ENCODE measurements at regions not wholly inside any gene's neighbourhood (a gene's known extent, or its start where the extent isn't known, plus 50 kb on each side); places are given as distances from the start of the nearest gene placed in this dataset.

GRCh38 chr3:80263260-80263659 is 495.5 kb upstream of the ROBO1 start:
- H3K27ac ChIP-seq: no peak overlapping the region
- ATAC-seq (no peak), DNase-seq (no peak)
- H3K36me3 ChIP-seq: no peaks in the 10 kb centered on the region
- intact Hi-C loops (cut with DNase I): no loop called here
- H3K9me3 ChIP-seq: no peaks in the 10 kb centered on the region
- H3K4me3 ChIP-seq: no peak overlapping the region
- no peaks in the 10 kb centered on the region for H3K27me3 ChIP-seq
- TF ChIP-seq CTCF (IDR thresholded peaks at IDR 0.05): no peak
- H3K4me1 ChIP-seq: no peaks in the 10 kb centered on the region

GRCh38 chr3:80261082-80261481 is 493.3 kb upstream of the ROBO1 start:
- Histone ChIP-seq H3K4me1 (no peaks in the 10 kb centered on the region), H3K4me3 (no peak overlapping the region), H3K36me3 (no peaks in the 10 kb centered on the region), H3K27ac (no peak overlapping the region), H3K9me3 (no peaks in the 10 kb centered on the region), H3K27me3 (no peaks in the 10 kb centered on the region)
- ATAC-seq (no peak), DNase-seq (no peak)
- TF ChIP-seq CTCF (IDR thresholded peaks at IDR 0.05): no peak
- intact Hi-C loops (cut with DNase I): no loop called here

GRCh38 chr3:80259736-80260135 is 491.9 kb upstream of the ROBO1 start:
- no peaks in the 10 kb centered on the region for H3K36me3 ChIP-seq
- peak in 1 of 4 donors; percentile 10 for DNase-seq
- no peaks in the 10 kb centered on the region for H3K4me1 ChIP-seq
- no peak for TF ChIP-seq CTCF (IDR thresholded peaks at IDR 0.05)
- intact Hi-C loops (cut with DNase I): no loop called here
- no peak overlapping the region for H3K27ac ChIP-seq
- no peak overlapping the region for H3K4me3 ChIP-seq
- ATAC-seq: no peak
- no peaks in the 10 kb centered on the region for H3K9me3 ChIP-seq
- no peaks in the 10 kb centered on the region for H3K27me3 ChIP-seq

GRCh38 chr3:80252113-80252512 is 484.3 kb upstream of the ROBO1 start:
- peaks cover 0 to 12% of the 10 kb centered on the region in 2 donors for H3K9me3 ChIP-seq
- no peaks in the 10 kb centered on the region for H3K27me3 ChIP-seq
- TF ChIP-seq CTCF (IDR thresholded peaks at IDR 0.05): no peak
- no peak overlapping the region for H3K4me3 ChIP-seq
- intact Hi-C loops (cut with DNase I): no loop called here
- ATAC-seq: no peak
- DNase-seq: no peak
- H3K27ac ChIP-seq: no peak overlapping the region
- no peaks in the 10 kb centered on the region for H3K36me3 ChIP-seq
- no peaks in the 10 kb centered on the region for H3K4me1 ChIP-seq

GRCh38 chr3:80247766-80248165 is 480.0 kb upstream of the ROBO1 start:
- Histone ChIP-seq H3K27ac (no peak overlapping the region), H3K9me3 (peaks cover 0 to 14% of the 10 kb centered on the region in 2 donors), H3K27me3 (no peaks in the 10 kb centered on the region), H3K4me3 (no peak overlapping the region), H3K36me3 (no peaks in the 10 kb centered on the region), H3K4me1 (no peaks in the 10 kb centered on the region)
- ATAC-seq (no peak), DNase-seq (peak in 1 of 4 donors; percentile 20)
- intact Hi-C loops (cut with DNase I): no loop called here
- no peak for TF ChIP-seq CTCF (IDR thresholded peaks at IDR 0.05)
